Activated naive CD8-positive, alpha-beta T cell treated with anti-CD3 and anti-CD28 coated beads, Interleukin-2, amount 10 ng/mL, durations not matched to agents 7 days and 5 days (primary cell): ENCODE measurements at regions not wholly inside any gene's neighbourhood (a gene's known extent, or its start where the extent isn't known, plus 50 kb on each side); places are given as distances from the start of the nearest gene placed in this dataset.

Experiments
- ATAC-seq: fragments of 150-1000 bp; cut with Tn5 transposase; one replicate; pipeline ENCODE4 v1.10.0; 2021; ENCODE audit warnings: low read depth, moderate library complexity
- POLR2A ChIA-PET: fragments of 350-600 bp; sonication (Branson Sonifier 250); formaldehyde crosslinking; loops from one replicate; lab custom pipeline; 2021; ENCODE audit warnings: antibody characterized with exemption; lab: Charles Lee
- DNase-seq: peaks from one replicate; pipeline ENCODE4 v3.0.0; 2021
- H3K27ac Mint-ChIP-seq: one replicate; pipeline ENCODE4 v1.8.0; 2022; ENCODE audit warnings: mild to moderate bottlenecking, mixed read lengths
- H3K27me3 Mint-ChIP-seq: one replicate; pipeline ENCODE4 v1.8.0; 2022; ENCODE audit warnings: mild to moderate bottlenecking, moderate library complexity, mixed read lengths
- H3K36me3 Mint-ChIP-seq: one replicate; pipeline ENCODE4 v1.8.0; 2021; ENCODE audit warnings: mild to moderate bottlenecking, mixed read lengths
- H3K4me1 Mint-ChIP-seq: one replicate; pipeline ENCODE4 v1.8.0; 2021; ENCODE audit warnings: mixed read lengths
- H3K4me3 Mint-ChIP-seq: one replicate; pipeline ENCODE4 v1.8.0; 2022; ENCODE audit warnings: mild to moderate bottlenecking, moderate library complexity, mixed read lengths
- H3K9me3 Mint-ChIP-seq: one replicate; pipeline ENCODE4 v1.8.0; 2021; ENCODE audit warnings: mixed read lengths

DNA sequence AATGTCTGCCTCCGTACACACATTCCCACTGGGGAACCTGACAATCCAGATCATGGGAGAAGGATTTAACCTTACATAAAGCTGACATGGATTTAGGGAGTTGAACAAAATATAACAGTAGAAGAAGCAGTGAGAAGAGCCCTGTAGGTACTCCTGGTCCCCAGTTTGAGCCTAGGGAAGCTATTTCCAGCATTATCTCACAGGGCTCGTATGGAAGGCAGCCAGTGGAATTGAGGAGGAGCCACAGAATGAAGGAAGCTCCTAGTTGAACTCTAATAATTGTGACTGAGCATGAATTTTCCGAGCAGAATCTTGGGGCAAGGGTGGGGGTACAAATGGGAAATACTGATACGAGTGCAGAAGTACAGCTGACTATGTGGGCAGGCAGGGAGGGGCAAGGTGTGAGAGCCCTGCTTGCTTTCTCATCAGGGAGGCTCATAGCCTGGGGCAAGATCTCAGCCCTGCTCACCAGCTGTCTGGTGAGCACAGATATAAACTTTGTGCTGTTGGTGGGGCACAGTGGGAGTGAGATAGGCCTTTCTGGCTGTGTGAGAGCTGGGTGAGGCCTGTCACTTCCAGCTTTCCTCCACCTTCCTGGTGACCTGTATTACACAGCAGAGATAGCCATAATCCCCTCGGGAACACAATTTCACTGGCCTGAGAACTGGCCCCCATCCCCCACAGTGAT, 290.7 kb upstream of the IL12B start:
- DNase-seq: no peak
- Mint-ChIP-seq H3K9me3 (peaks cover 17% of the 10 kb centered on the region), H3K27me3 (peaks cover 8% of the 10 kb centered on the region), H3K4me1 (no peaks in the 10 kb centered on the region), H3K36me3 (no peaks in the 10 kb centered on the region), H3K4me3 (no peak overlapping the region), H3K27ac (no peak overlapping the region)
- POLR2A ChIA-PET: no interaction called here
- no peak for ATAC-seq

GRCh38 chr5:159628703-159629102, 287.6 kb upstream of the ADRA1B start:
- no peaks in the 10 kb centered on the region for H3K4me1 Mint-ChIP-seq
- no peak for DNase-seq
- no peak overlapping the region for H3K27ac Mint-ChIP-seq
- no peak overlapping the region for H3K4me3 Mint-ChIP-seq
- H3K27me3 Mint-ChIP-seq: peaks cover 5% of the 10 kb centered on the region
- POLR2A ChIA-PET: no interaction called here
- H3K9me3 Mint-ChIP-seq: peaks cover 2% of the 10 kb centered on the region
- H3K36me3 Mint-ChIP-seq: no peaks in the 10 kb centered on the region
- ATAC-seq: no peak

DNA sequence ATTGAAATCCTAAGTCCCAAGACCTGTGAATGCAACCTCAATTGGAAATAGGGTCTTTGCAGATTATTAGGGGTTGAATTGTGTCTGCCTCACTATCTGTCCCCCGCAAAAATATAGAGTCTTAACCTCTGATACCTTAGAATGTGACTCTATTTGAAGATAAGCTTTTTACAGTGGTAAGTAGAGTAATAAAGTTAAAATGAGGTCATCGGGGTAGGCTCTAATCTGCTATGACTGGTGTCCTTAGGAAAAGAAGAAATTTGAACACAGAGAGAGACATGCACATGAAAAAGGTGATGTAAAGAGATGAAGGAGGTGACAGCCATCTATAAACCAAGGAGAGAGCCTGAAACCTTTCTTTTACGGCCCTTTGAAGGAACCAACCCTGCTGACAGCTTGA, 287.1 kb upstream of the ADRA1B start:
- no peaks in the 10 kb centered on the region for H3K36me3 Mint-ChIP-seq
- peaks cover 5% of the 10 kb centered on the region for H3K27me3 Mint-ChIP-seq
- peaks cover 2% of the 10 kb centered on the region for H3K9me3 Mint-ChIP-seq
- ATAC-seq: no peak
- H3K27ac Mint-ChIP-seq: no peak overlapping the region
- POLR2A ChIA-PET: no interaction called here
- no peak overlapping the region for H3K4me3 Mint-ChIP-seq
- no peak for DNase-seq
- no peaks in the 10 kb centered on the region for H3K4me1 Mint-ChIP-seq

- POLR2A ChIA-PET: no interaction called here
- DNase-seq (no peak), ATAC-seq (no peak)
- no peaks in the 10 kb centered on the region for H3K36me3 Mint-ChIP-seq
- no peak overlapping the region for H3K27ac Mint-ChIP-seq
- no peak overlapping the region for H3K4me3 Mint-ChIP-seq
- H3K27me3 Mint-ChIP-seq: peaks cover 6% of the 10 kb centered on the region
- H3K9me3 Mint-ChIP-seq: no peaks in the 10 kb centered on the region
- H3K4me1 Mint-ChIP-seq: no peaks in the 10 kb centered on the region
Observed at GRCh38 chr5:159630545-159630944, 285.7 kb upstream of the ADRA1B start.

DNA sequence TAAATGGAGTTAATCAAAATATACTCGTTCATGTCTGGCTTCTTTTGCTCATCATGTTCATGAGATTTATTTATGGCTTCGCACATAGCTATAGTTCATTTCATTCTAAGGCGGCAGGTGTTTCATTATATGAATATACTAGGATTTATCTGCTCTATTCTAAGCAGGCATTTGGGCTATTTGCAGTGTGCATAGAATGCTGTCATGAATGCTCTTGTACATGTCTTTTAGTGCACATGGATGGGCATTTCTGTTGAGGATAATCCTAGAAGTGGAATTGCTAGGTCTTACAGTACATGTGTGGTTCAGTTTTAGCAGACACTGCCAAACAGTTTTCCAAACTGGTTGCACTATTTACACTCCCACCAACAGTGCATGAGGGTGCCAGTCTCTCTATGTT, 285.3 kb upstream of the ADRA1B start:
- Mint-ChIP-seq H3K27ac (no peak overlapping the region), H3K4me1 (no peaks in the 10 kb centered on the region), H3K4me3 (no peak overlapping the region), H3K36me3 (no peaks in the 10 kb centered on the region), H3K27me3 (peaks cover 6% of the 10 kb centered on the region), H3K9me3 (no peaks in the 10 kb centered on the region)
- ATAC-seq: no peak
- POLR2A ChIA-PET: no interaction called here
- no peak for DNase-seq

- DNase-seq (no peak), ATAC-seq (no peak)
- Mint-ChIP-seq H3K4me1 (no peaks in the 10 kb centered on the region), H3K36me3 (no peaks in the 10 kb centered on the region), H3K27ac (no peak overlapping the region), H3K27me3 (peaks cover 16% of the 10 kb centered on the region), H3K4me3 (no peak overlapping the region), H3K9me3 (no peaks in the 10 kb centered on the region)
- POLR2A ChIA-PET: no interaction called here
Observed at GRCh38 chr5:159632866-159633265, 283.4 kb upstream of the ADRA1B start.

DNA sequence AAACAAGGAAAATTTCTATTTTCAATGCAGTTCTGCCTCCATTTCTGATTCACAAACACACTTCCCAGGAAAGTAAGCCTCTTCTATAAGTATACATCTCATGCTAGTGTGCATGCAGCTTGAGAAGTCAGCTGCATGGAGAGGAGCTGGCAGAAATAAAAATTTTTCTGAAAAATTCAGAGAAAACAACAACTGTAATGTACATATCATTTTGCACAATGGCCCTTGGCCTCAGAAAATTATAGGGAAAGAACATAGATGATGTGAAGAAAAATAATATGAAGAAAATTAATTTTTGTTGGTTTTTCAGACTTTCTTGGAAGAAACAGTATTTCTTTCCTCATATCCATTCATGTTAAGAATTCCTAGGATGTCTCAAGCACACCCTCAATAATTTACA, 277.8 kb upstream of the ADRA1B start:
- H3K4me1 Mint-ChIP-seq: no peaks in the 10 kb centered on the region
- DNase-seq: no peak
- H3K4me3 Mint-ChIP-seq: no peak overlapping the region
- POLR2A ChIA-PET: no interaction called here
- peaks cover 18% of the 10 kb centered on the region for H3K27me3 Mint-ChIP-seq
- no peaks in the 10 kb centered on the region for H3K9me3 Mint-ChIP-seq
- no peak overlapping the region for H3K27ac Mint-ChIP-seq
- no peaks in the 10 kb centered on the region for H3K36me3 Mint-ChIP-seq
- no peak for ATAC-seq

DNA sequence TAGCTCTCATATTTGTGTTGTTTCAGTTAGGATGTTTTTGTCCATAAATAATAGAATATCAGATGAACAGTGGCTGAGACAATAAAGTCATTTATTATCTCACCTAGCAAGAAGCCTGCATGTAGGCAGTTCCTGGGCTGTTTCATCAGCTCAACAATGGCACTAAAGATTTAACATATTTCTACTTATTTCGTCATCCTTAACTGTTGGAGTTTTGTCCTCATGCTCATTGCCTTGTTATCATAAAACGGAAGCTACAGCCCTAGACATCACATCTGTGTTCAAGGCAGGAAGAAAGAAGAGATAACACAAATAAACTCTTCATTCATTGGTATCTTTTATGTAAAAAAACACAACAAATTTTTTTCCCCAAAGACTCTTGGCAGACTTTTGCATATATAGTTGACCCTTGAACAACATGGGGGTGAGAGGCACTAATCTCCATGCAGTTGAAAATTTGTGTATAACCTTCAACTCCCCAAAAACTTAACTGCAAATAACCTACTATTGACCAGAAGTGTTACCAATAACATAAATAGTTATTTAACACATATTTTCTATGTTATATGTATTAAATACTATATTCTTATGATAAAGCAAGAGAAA, 277.2 kb upstream of the ADRA1B start:
- no peak overlapping the region for H3K4me3 Mint-ChIP-seq
- no peaks in the 10 kb centered on the region for H3K36me3 Mint-ChIP-seq
- ATAC-seq (no peak), DNase-seq (no peak)
- POLR2A ChIA-PET: no interaction called here
- H3K27ac Mint-ChIP-seq: no peak overlapping the region
- H3K9me3 Mint-ChIP-seq: no peaks in the 10 kb centered on the region
- H3K27me3 Mint-ChIP-seq: peaks cover 21% of the 10 kb centered on the region
- H3K4me1 Mint-ChIP-seq: no peaks in the 10 kb centered on the region

DNA sequence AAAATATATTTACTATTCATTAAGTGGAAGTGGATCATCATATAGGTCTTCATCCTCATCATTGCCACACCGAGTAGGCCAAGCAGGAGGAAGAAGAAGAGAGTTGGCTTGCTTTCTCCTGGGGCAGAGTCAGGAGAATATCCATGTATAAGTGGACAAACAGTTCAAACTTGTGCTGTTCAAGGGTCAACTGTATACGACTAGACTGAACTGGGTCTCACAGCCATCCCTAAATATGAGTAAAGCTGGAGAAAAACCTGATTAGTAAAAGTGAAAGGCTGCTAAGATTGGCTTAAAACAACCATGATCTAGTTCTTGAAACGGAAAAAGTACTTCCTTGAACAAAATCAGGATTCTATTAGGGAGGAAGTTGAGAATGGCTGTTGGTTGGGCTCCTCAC, 276.7 kb upstream of the ADRA1B start:
- no peak for DNase-seq
- POLR2A ChIA-PET: no interaction called here
- no peak overlapping the region for H3K4me3 Mint-ChIP-seq
- no peak for ATAC-seq
- H3K9me3 Mint-ChIP-seq: no peaks in the 10 kb centered on the region
- H3K27me3 Mint-ChIP-seq: peaks cover 26% of the 10 kb centered on the region
- H3K27ac Mint-ChIP-seq: no peak overlapping the region
- H3K4me1 Mint-ChIP-seq: no peaks in the 10 kb centered on the region
- no peaks in the 10 kb centered on the region for H3K36me3 Mint-ChIP-seq

- Mint-ChIP-seq H3K27me3 (peaks cover 21% of the 10 kb centered on the region), H3K27ac (no peak overlapping the region), H3K9me3 (no peaks in the 10 kb centered on the region), H3K36me3 (no peaks in the 10 kb centered on the region), H3K4me3 (no peak overlapping the region), H3K4me1 (no peaks in the 10 kb centered on the region)
- DNase-seq: no peak
- POLR2A ChIA-PET: no interaction called here
- no peak for ATAC-seq
Observed at GRCh38 chr5:159640446-159640845, 275.8 kb upstream of the ADRA1B start.

DNA sequence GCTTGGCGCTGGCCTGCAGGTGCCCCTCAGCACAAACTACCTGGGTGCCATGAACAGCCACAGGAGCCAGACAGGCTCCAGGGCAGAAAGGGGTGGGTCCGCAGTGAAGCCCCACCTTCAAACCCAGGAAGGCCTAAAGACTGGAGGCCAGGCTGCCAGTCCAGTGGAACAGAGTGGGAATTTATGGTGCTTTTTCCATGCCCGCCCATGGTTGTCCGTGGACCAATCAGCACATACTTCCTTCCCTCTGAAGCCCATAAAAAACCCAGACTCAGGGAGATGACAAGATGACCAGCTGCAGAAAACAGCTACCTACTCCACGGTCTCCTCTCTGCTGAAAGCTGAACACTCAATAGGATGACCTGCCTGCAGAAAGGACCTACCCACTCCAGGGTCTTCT, 275.4 kb upstream of the ADRA1B start:
- Mint-ChIP-seq H3K9me3 (no peaks in the 10 kb centered on the region), H3K36me3 (no peaks in the 10 kb centered on the region), H3K27ac (no peak overlapping the region), H3K27me3 (peaks cover 21% of the 10 kb centered on the region), H3K4me1 (no peaks in the 10 kb centered on the region), H3K4me3 (no peak overlapping the region)
- DNase-seq: no peak
- POLR2A ChIA-PET: no interaction called here
- ATAC-seq: no peak

DNA sequence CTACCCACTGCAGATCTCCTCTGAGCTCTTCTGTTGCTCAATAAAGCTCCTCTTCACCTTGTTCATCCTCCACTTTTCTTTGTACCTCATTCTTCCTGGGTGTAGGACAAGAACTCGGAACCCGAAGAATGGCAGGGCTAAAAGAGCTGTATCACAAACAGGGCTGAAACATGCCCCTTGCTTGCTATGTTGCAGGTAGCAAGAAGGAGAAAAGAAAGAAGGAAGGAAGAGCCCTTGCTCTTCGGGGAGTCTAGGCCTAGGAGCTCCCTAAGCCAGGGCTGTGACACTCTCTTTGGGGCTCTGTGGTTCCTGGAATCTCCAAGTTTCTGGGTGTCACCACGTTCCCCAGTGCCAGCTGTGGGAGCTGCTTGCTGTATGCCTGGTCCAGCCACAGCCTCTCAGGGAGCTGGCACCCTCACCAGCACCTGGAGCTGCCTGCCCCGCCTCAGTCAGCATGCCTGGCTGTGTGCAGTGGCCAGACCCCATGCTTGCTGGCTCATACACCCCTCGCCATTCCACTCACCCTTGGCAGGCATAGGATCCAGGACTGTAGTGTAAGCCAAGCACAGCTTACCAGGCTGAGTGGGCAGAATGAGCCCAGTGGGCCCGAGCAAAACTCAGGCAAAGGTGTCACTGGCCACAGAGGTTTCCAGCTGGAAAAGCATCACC, 274.8 kb upstream of the ADRA1B start:
- H3K4me1 Mint-ChIP-seq: no peaks in the 10 kb centered on the region
- H3K4me3 Mint-ChIP-seq: no peak overlapping the region
- H3K36me3 Mint-ChIP-seq: no peaks in the 10 kb centered on the region
- no peak overlapping the region for H3K27ac Mint-ChIP-seq
- no peaks in the 10 kb centered on the region for H3K9me3 Mint-ChIP-seq
- DNase-seq (no peak), ATAC-seq (no peak)
- H3K27me3 Mint-ChIP-seq: peaks cover 20% of the 10 kb centered on the region
- POLR2A ChIA-PET: no interaction called here

- no peaks in the 10 kb centered on the region for H3K4me1 Mint-ChIP-seq
- DNase-seq (no peak), ATAC-seq (no peak)
- no peak overlapping the region for H3K4me3 Mint-ChIP-seq
- peaks cover 14% of the 10 kb centered on the region for H3K27me3 Mint-ChIP-seq
- H3K27ac Mint-ChIP-seq: no peak overlapping the region
- no peaks in the 10 kb centered on the region for H3K9me3 Mint-ChIP-seq
- POLR2A ChIA-PET: no interaction called here
- H3K36me3 Mint-ChIP-seq: no peaks in the 10 kb centered on the region
Observed at GRCh38 chr5:159642379-159642778, 273.9 kb upstream of the ADRA1B start.

DNA sequence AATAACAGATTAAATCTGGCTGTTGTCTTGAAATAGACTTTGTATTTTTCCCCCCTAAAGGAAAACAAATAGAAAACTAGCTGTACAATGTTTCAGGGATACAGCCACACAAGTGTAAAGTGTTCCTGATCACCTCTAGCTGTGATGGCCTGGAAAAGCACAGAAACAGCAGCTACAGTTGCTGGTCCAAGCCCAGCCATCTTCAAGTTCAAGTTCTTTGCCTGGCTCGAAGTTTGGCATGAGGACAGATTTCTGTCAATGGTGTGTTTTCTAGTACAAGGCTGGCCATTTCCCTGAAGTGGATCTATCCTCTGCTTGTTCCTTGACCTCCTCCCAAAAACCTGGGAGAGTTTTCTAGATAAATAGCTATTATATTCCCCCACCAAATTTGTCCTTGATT, 272.2 kb upstream of the ADRA1B start:
- Mint-ChIP-seq H3K27ac (no peak overlapping the region), H3K27me3 (peaks cover 11% of the 10 kb centered on the region), H3K36me3 (no peaks in the 10 kb centered on the region), H3K4me1 (no peaks in the 10 kb centered on the region), H3K4me3 (no peak overlapping the region), H3K9me3 (no peaks in the 10 kb centered on the region)
- DNase-seq (no peak), ATAC-seq (no peak)
- POLR2A ChIA-PET: no interaction called here
